Vagina (tissue), 2 donors: ENCODE measurements at regions not wholly inside any gene's neighbourhood (a gene's known extent, or its start where the extent isn't known, plus 50 kb on each side); places are given as distances from the start of the nearest gene placed in this dataset.

Source experiments
- DNase-seq, 2 donors: peaks; one replicate each; pipeline ENCODE4 v3.0.0-alpha.2; 2017; ENCODE audit errors: extremely low spot score in 2 of 2
- H3K27ac ChIP-seq: fragments of 200-600 bp; sonication (generic); one replicate; pipeline ENCODE4 v1.5.1; 2019
- H3K27me3 ChIP-seq: fragments of 200-600 bp; sonication (generic); one replicate; pipeline ENCODE4 v1.5.1; 2019
- H3K36me3 ChIP-seq, 2 donors: fragments of 200-600 bp; sonication (generic); one replicate each; pipeline ENCODE4 v1.5.1; 2017 to 2019
- H3K4me1 ChIP-seq: fragments of 200-600 bp; sonication (generic); one replicate; pipeline ENCODE4 v1.5.1; 2019
- H3K4me3 ChIP-seq, 2 donors: fragments of 200-600 bp; sonication (generic); 1 replicate in 1 of 2; 2 replicates in 1 of 2; pipeline ENCODE4 v1.5.1; 2016 to 2019
- H3K9me3 ChIP-seq: fragments of 200-600 bp; sonication (generic); one replicate; pipeline ENCODE4 v1.5.1; 2019
- POLR2A ChIP-seq, 2 donors: fragments of 450-650 bp; IDR thresholded peaks; one replicate each; pipeline ENCODE4 v1.6.1; 2017; ENCODE audit warnings: antibody characterized with exemption in 2 of 2, mild to moderate bottlenecking in 2 of 2, moderate library complexity in 2 of 2
- POLR2AphosphoS5 ChIP-seq, 2 donors: sonication (generic); formaldehyde crosslinking; IDR thresholded peaks; one replicate each; pipeline ENCODE4 v1.9.0; 2017; ENCODE audit warnings: antibody characterized with exemption in 2 of 2, mild to moderate bottlenecking in 2 of 2, low read depth in 1 of 2; ENCODE audit not compliant: insufficient read depth in 1 of 2
- intact Hi-C: fragments of 100-400 bp; cut with DNase I; formaldehyde crosslinking; loops from one replicate; pipeline ENCODE4 v1.15.1; 2023
- TF ChIP-seq, protein P1 (sequence below), 3 experiments: fragments of 450-650 bp in 2 of 3; fragments of 200-600 bp in 1 of 3; sonication (generic) in 1 of 3; IDR thresholded peaks; one replicate each; pipeline ENCODE4 v1.5.1; 2017 to 2019; ENCODE audit warnings: antibody characterized with exemption in 3 of 3, mild to moderate bottlenecking in 2 of 3, moderate library complexity in 2 of 3

DNA sequence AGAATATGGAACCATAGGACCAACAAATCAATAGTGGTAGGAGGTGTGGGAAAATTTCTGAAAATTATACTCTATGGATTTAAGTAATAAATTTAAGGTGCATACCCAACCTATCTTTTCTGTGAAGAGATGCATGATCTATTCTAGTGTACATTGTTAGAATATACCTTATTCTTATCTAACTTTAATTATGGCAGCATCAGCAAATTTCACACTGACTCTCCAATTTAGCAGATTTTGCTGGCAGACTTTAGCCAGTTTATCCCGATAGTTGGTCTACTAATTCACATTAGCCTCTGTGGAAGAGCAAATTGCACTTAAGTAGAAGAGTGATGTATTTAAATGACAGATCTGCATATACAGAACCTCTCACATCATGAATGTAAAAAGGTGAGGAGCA is 400.0 kb downstream of the PLA2G4A start:
- intact Hi-C loops, result no loop called here

DNA sequence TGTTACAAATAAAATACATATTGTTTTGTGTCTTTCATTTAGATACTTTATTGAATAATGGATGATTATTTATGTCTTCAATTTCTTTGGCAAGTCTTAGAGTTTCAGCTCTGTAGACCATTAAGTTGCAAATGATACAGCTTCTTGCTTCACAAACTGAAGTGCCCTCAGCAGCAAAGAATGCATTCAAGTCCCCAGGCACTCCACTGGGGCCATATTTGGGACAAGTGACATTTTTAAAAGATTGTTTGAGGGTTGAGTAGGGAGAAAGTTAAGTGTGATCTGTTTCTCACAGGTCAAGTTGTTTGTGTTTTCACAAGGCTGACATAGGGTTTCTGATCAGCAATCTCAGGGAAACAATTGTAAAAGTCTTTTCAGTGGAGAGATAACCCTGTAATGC is 400.7 kb downstream of the PLA2G4A start:
- no peak overlapping the region for H3K27ac ChIP-seq
- H3K36me3 ChIP-seq, result no peaks in the 10 kb centered on the region
- H3K27me3 ChIP-seq, result no peaks in the 10 kb centered on the region
- intact Hi-C loops, result no loop called here
- TF ChIP-seq POLR2AphosphoS5 (IDR thresholded peaks at IDR 0.05; ENCODE audit: insufficient read depth in 1 of 2, low read depth in 1 of 2), result no peak
- TF ChIP-seq, protein P1, sequence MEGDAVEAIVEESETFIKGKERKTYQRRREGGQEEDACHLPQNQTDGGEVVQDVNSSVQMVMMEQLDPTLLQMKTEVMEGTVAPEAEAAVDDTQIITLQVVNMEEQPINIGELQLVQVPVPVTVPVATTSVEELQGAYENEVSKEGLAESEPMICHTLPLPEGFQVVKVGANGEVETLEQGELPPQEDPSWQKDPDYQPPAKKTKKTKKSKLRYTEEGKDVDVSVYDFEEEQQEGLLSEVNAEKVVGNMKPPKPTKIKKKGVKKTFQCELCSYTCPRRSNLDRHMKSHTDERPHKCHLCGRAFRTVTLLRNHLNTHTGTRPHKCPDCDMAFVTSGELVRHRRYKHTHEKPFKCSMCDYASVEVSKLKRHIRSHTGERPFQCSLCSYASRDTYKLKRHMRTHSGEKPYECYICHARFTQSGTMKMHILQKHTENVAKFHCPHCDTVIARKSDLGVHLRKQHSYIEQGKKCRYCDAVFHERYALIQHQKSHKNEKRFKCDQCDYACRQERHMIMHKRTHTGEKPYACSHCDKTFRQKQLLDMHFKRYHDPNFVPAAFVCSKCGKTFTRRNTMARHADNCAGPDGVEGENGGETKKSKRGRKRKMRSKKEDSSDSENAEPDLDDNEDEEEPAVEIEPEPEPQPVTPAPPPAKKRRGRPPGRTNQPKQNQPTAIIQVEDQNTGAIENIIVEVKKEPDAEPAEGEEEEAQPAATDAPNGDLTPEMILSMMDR (IDR thresholded peaks at IDR 0.05), result no peak
- no peak for TF ChIP-seq POLR2A (IDR thresholded peaks at IDR 0.05)
- no peaks in the 10 kb centered on the region for H3K9me3 ChIP-seq
- no peak overlapping the region for H3K4me3 ChIP-seq
- no peaks in the 10 kb centered on the region for H3K4me1 ChIP-seq
- DNase-seq, result no peak

More for the DNA sequence above, 400.0 kb downstream of the PLA2G4A start:
- no peaks in the 10 kb centered on the region for H3K27me3 ChIP-seq
- no peaks in the 10 kb centered on the region for H3K36me3 ChIP-seq
- TF ChIP-seq POLR2A (IDR thresholded peaks at IDR 0.05) (no peak), POLR2AphosphoS5 (IDR thresholded peaks at IDR 0.05; ENCODE audit: insufficient read depth in 1 of 2, low read depth in 1 of 2) (no peak)
- TF ChIP-seq, protein P1 (IDR thresholded peaks at IDR 0.05), result no peak
- DNase-seq, result no peak
- no peak overlapping the region for H3K4me3 ChIP-seq
- H3K27ac ChIP-seq, result no peak overlapping the region
- no peaks in the 10 kb centered on the region for H3K9me3 ChIP-seq
- H3K4me1 ChIP-seq, result no peaks in the 10 kb centered on the region

DNA sequence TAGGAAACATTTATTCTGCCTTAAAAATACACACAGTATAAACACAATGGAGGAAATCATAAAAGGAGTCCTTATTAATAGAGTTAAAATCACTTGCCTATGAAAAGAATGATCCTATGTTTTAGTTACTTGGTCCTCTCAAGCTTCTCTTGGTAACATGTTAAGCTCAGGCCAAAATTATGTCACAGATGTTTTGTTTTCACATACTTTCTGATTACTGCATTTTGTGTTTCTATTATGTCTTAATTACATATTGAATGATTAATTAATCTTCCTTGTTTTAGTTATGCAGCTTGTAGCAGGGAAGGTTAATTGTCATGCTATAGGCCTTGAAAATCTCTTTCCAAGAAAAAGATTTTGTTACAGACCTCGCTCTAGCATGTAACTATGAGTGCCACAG is 406.0 kb downstream of the PLA2G4A start:
- no peak for DNase-seq
- intact Hi-C loops, result no loop called here
- Histone ChIP-seq H3K9me3 (no peaks in the 10 kb centered on the region), H3K4me1 (no peaks in the 10 kb centered on the region), H3K27me3 (no peaks in the 10 kb centered on the region), H3K36me3 (no peaks in the 10 kb centered on the region), H3K27ac (no peak overlapping the region), H3K4me3 (no peak overlapping the region)
- TF ChIP-seq POLR2AphosphoS5 (IDR thresholded peaks at IDR 0.05; ENCODE audit: insufficient read depth in 1 of 2, low read depth in 1 of 2), result no peak
- TF ChIP-seq POLR2A (IDR thresholded peaks at IDR 0.05), result no peak
- TF ChIP-seq, protein P1 (IDR thresholded peaks at IDR 0.05), result no peak

DNA sequence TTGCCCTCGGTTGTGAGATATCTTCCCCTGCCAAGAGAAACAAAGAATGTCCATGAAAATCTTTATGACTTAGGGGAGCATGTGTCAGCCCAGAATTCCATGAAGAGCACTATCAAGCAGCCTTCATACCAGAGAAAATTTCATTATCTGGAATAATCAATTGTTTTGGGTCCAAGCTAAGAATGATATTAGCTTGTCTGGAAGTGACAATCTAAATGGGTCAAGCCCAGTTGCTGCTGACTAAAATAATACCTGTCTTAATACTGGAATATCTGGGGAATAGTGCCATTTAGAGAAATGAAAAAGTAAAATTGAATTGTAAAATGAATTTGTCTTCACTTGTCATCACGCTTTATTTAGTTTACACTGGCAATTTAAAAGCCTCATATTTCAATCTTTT is 407.4 kb downstream of the PLA2G4A start:
- no peaks in the 10 kb centered on the region for H3K9me3 ChIP-seq
- TF ChIP-seq, protein P1 (IDR thresholded peaks at IDR 0.05), result no peak
- no peak for TF ChIP-seq POLR2AphosphoS5 (IDR thresholded peaks at IDR 0.05; ENCODE audit: insufficient read depth in 1 of 2, low read depth in 1 of 2)
- no peak for TF ChIP-seq POLR2A (IDR thresholded peaks at IDR 0.05)
- H3K36me3 ChIP-seq, result no peaks in the 10 kb centered on the region
- H3K4me1 ChIP-seq, result no peaks in the 10 kb centered on the region
- intact Hi-C loops, result no loop called here
- H3K27me3 ChIP-seq, result no peaks in the 10 kb centered on the region
- no peak overlapping the region for H3K27ac ChIP-seq
- no peak for DNase-seq
- H3K4me3 ChIP-seq, result no peak overlapping the region

DNA sequence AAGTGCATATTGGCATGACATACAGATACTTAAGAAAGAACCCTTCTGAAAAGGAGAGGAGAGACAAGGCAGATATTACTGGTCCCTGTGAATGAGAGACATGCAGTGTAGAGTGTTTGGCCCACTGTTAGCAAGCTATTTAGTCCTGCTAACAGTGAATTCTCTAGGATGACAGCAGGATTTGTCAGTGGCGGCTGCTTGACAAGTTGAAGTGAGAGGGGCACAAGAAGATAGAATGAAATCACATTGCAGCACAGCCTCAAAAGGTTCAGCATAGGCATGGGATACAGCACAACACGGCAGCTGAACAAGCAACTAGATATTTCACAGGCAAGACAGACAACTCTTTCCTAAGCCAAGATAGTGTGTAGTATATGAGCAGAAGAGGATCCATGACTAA is 407.9 kb downstream of the PLA2G4A start:
- intact Hi-C loops, result no loop called here
- Histone ChIP-seq H3K36me3 (no peaks in the 10 kb centered on the region), H3K27ac (no peak overlapping the region), H3K4me3 (no peak overlapping the region), H3K9me3 (no peaks in the 10 kb centered on the region), H3K4me1 (no peaks in the 10 kb centered on the region), H3K27me3 (no peaks in the 10 kb centered on the region)
- TF ChIP-seq, protein P1 (IDR thresholded peaks at IDR 0.05), result no peak
- TF ChIP-seq POLR2A (IDR thresholded peaks at IDR 0.05), result no peak
- TF ChIP-seq POLR2AphosphoS5 (IDR thresholded peaks at IDR 0.05; ENCODE audit: insufficient read depth in 1 of 2, low read depth in 1 of 2), result no peak
- no peak for DNase-seq
